CD4-positive, alpha-beta T cell treated with Interleukin-4 for 4 hours (primary cell): ENCODE measurements at regions not wholly inside any gene's neighbourhood (a gene's known extent, or its start where the extent isn't known, plus 50 kb on each side); places are given as distances from the start of the nearest gene placed in this dataset.
"Not testable (repeated sequence)": the region's sequence is repeated elsewhere in the genome, so short reads cannot be mapped to it uniquely, and the experiment has no call there.

Experiments used
- DNase-seq: peaks from one replicate; pipeline ENCODE4 v3.0.0-alpha.2; 2020

DNA sequence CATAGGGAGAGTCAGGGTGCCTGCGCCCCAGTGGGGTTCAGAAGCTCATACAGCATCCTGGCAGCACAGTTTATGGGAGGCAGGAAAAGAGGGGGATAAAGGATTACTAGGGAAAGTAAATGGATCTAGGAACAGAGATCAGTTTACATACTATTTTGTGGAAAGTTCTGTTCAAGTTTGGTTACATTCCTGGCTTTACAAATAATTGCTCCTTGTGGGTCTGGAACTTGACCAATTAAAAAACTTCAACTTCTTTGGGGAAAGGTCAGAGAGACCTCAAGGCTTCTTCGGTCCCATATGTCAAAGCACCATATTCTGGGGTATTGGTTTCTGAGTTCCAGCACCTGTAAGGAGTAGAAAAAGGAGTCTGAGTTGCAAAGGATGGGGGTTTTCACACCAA is 64.1 kb downstream of the ZDHHC19 start:
- no peak for DNase-seq

DNA sequence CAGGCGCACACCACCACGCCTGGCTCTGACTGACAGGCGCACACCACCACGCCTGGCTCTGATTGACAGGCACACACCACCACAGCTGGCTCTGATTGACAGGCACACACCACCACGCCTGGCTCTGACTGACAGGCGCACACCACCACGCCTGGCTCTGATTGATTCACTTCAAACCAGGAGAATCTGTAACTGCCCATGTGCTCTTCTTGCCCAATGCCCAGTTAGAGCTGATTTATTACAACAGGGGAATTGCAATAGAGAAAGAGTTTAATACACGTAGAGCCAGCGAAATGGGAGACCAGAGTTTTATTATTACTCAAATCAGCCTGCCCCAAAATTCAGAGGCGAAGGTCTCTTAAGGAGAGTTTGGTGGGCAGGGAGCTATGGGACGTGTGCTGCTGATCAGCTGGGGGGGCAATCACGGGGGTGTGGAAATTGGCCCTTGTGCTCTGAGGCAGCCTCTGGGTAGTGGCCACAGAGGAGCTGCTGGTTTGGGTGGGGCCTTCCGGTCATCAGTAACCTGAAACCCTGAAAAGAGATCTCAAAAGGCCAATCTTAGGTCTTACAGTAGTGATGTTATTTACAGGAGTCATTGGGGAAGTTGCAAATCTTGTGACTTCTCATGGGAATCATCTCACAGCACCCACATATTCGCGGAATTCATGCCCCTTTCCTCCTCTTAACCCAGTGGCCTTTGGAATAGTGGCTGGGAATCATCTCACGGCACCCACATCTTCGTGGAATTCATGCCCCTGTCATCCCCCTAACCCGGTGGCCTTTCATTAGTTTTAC is 63.8 kb upstream of the TFRC start:
- DNase-seq, result no peak

DNA sequence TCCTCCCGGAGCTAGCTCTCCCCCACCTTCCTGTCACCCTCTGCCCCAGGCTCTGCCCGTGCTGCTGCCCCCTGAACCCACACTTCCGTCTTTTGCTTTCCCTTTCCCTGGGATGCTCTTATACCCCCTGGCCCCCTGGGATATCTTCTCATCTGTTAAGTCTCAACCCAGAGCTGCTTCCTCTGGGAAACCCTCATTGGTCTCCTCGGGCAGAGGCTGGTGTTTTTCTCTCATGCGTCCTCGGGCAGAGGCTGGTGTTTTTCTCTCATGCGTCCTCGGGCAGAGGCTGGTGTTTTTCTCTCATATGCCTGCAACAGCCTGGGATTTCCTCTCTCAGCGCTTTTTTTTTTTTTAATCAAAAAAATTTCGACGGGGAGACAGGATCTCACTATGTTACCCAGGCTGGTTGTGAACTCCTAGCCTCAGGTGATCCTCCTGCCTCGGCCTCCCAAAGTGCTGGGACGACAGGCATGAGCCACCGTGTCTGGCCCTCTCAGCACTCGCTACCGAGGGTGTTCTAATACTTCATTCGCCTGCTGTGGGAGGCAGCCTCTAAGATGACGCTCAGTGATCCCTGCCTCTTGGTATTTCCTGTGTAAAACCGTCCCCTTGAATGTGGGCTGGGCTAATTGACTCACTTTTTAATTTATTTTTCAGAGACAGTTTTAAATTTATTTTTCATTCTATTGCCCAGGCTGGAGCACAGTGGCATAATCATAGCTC is 62.7 kb upstream of the TFRC start:
- peak; percentile 53 for DNase-seq

DNA sequence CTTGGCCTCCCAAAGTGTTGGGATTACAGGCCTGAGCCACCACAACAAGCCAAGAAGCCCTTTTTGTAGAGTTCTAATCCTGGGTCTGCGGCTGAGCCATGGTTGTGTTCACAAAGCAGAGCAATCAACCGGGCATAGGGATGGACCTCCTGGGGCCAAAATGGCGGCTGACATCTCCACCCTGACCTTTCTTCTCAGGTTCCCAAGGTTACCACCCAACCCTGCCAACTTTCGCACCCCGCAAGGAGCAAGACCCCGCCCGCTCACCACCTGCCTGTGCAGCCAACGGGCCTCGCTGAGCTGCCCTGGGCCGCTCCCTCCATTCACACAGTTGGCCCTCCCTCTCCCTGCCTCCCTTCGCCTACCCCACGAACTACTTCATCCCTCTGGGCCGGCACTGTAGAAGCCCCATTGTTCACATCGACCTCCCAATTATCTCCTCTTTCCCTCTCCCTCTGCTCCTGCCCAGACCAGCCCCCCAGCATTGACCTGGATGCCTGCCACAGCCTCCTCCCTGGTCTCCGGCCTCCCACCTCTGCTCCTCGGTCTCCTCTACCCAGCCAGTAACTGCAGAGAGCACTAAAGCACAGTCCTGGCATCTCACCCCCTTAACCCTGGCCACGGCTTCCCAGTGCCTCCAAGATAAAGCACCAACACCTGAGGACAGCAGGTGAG is 62.0 kb upstream of the TFRC start:
- no peak for DNase-seq

DNA sequence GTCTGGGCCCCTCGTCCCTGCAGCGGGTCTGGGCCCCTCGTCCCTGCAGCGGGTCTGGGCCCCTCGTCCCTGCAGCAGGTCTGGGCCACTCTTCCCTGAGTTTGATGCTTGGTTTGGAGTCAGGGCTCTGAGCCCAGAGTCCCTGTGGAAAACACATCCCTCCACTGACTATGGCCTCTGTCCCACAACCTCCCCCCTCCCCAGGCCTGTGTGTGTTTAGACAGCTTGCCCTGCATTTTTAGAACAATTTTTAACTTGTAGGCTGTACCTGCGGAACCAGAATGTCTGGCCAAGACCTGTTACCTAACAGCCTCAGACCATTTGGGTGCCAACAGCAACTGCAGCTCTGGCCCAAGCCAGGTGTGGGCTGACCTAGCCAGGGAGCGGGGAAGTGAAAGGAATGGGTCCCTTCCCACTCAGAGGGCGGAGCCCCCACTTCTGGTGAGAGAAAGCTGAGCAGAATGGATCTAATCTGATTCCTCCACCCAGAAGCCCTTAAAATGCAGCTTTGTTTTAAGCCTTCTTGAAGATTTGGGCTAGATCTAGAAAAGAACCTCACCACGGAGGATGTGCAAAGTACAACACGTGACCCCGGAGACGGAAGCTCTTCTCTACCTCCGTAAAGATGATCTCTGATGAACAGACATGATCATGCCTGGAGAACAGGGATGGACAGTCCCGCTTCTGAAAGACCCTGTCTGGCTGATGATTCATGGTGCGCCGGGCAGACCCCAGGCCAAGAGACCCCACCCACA is 60.5 kb upstream of the TFRC start:
- no peak for DNase-seq

DNA sequence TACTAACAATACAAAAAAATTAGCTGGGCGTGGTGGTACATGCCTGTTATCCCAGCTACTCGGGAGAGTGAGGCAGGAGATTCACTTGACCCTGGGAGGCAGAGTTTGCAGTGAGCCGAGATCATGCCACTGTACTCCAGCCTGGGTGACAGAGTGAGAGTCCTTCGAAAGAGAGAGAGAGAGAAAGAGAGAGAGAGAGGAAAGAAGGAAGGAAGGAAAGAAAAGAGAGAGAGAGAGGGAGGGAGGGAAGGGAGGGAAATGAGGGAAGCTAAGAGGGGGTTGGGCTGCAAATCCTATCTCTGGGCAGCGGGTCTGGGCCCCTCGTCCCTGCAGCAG is 59.9 kb upstream of the TFRC start:
- DNase-seq, result no peak

DNA sequence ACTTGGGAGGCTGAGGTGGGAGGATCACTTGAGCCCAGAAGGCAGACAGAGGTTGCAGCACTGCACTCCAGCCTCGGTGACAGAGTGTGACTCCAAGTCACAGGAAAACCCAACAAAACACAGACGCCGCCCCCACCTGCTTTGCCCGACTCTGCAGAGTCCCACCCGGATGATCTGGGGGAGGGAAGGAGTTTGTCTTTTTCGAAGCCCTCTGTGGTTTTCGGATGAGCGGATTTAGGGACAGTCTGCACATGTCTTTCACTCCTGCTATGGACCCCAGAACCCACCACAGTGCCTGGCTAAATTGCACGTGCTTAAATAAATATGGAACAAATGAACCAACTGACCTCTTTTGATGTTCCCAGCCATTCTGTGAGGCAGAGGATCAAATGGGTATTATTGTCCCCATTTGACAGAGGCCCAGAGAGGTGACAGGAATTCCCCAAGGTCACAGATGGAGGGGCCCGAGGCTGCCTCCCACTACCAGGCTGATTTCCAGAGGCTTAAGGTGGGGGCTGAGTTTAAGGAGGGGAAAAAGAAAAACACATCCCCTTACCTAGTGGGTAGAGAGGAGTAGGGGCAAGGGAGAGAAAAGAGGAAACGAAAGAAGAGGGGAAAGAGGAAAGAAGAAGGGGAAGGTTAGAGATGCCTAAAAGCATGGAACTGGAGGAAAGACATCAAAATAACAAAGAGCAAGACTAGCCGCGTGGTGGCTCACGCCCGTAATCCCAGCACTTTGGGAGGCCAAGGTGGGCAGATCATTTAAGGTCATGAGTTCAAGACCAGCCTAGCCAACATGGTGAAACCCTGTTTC is 59.4 kb upstream of the TFRC start:
- no peak for DNase-seq

DNA sequence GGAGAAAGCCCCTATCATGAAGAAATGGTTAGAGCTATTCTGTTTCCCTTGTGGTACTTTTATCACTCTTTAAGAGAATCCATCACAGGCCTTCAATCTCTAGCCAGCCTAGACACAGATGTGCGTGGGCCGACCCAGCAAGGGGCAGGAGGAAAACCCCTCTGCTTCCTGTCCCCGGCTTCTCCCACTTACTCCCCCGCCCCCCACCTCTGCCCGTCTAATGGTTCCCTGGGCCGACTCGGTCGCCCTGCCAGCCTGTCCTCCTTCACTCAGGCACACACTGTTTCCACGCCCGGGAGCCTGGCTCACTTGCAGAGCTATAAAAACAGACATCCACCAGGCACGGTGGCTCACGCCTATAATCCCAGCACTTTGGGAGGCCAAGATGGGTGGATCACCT is 58.3 kb upstream of the TFRC start:
- no peak for DNase-seq

DNA sequence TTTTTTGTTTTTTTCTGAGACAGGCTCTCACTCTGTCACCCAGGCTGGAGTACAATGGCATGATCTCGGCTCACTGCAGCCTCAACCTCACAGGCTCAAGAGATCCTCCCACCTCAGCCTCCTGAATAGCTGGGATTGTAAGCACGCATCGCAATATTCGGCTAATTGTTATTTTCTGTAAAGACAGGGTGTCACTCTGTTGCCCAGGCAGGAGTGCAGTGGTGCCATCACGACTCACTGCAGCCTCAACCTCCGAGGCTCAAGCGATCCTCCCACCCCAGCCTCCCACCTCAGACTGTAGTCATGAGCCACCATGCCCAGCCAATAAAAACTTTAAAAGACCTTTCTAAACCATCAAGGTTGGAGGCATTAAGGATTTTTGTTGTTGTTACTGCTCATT is 57.4 kb upstream of the TFRC start:
- DNase-seq, result no peak

DNA sequence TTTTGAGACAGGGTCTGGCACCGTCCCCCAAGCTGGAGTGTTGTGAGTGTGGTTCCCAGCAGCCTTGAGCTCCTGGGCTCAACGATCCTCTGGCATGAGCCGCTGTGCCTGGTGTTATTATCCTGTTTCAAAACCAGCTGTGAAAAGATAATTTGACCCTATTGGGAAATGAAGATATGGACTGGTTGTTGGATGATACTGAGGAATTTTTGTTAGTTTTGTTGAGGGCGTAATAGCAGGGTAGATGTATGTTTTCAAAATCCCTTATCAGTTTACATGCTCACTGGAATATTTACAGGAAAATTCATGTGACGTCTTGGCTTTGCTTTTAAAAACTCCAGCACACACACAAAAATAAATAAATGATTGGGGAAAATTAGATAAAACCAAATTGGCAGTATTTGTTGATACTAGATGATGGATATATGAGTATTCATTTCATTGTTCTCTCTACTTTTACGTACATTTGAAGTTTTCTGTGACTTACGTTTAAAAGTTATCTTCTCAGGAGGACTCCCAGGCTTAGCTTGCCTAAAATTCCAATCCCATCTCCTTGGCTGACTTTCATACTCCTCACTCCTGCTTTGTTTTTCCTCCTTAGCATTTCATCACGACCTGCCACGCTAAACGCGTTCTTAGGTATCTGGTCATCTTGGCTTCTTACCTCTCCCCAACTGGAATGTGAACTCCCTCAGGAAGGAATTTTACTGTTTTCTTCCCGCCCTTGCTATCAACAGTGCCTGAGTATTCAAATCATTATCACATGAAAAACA is 56.8 kb upstream of the TFRC start:
- DNase-seq, result no peak

DNA sequence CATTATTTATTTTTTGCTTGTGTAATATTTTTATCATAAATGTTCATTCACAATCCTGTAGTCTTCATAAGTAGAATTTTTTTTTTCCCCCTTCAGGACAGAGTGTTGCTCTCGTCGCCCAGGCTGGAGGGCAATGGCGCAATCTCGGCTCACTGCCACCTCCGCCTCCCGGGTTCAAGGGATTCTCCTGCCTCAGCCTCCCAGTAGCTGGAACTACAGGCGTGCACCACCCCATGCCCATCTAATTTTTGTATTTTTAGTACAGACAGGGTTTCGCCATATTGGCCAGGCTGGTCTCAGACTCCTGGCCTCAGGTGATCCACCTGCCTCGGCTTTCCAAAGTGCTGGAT is 54.7 kb upstream of the TFRC start:
- not testable (repeated sequence) for DNase-seq

DNA sequence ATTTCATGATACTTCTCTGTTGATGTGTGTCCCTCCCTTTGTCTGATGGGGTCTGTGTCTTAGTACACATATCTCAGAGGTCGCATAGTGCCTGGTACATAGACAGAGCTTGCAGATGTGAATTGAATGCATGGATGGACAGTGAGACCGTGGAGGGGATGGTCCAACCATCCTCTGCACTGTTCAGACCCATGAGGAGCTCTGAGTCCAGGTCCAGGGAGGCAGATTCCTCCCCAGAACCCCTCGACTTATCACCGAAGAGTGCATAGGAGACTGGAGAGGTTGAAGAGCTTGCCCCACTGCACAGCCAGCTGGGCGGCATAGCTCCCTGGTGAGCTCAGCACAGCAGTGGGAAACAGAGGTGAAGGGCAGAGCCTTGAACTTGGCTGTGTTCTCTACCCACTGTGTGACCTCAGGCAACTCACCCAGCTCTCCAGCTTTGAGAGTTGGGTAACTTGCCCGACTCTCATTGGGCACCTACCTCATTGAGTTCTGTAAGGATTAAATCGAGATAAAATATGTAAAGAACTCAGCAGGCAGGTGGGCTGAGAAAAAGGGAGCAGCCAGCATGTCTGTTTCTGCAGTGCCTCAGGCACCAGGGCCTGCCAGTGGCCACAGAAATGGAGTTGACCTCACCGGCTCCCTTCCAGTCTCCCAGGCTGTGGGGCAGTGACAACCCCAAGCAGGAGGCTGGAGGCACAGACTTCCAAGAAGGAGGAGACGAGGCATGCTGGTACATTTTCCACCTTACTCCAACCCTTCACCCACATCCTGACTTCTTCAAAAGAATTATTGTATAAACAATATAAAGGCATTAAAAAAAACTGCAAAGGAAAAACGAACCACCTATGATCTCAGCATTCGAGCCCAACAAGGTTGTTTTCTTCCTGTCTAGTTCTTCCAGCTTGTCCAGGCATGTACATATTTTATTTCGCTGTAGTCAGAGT is 54.1 kb upstream of the TFRC start:
- DNase-seq, result no peak

DNA sequence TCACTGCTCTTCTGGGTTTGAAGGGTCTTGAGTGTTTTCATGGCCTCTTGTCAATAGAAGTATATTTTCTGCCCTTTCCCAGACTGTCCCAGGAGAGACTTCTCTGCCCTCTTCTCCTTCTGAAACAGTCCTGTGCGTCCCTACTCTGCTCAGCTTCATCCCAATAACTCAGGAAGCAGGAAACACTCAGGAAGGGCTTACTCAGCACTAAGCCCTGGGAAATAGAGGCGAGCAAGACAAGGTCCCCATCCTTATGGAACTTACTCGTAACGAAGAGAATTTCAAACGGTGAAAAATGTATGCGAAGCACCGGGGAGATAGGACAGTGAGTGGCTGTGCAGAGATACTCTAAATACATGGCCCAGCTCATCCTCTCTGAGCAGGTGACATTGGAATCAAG is 52.8 kb upstream of the TFRC start:
- no peak for DNase-seq

DNA sequence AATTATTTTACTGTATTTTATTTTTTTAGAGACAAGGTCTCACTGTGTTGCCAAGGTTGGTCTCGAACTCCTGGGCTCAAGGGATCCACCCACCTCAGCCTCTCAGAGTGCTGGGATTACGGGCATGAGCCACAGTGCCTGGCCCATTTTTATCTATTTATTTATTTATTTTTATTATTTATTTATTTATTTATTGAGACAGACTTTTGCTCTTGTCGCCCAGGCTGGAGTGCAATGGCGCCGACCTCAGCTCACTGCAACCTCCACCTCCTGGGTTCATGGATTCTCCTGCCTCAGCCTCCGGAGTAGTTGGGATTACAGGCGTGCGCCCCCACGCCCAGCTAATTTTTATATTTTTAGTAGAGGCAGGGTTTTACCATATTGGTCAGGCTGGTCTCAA is 52.0 kb upstream of the TFRC start:
- not testable (repeated sequence) for DNase-seq

DNA sequence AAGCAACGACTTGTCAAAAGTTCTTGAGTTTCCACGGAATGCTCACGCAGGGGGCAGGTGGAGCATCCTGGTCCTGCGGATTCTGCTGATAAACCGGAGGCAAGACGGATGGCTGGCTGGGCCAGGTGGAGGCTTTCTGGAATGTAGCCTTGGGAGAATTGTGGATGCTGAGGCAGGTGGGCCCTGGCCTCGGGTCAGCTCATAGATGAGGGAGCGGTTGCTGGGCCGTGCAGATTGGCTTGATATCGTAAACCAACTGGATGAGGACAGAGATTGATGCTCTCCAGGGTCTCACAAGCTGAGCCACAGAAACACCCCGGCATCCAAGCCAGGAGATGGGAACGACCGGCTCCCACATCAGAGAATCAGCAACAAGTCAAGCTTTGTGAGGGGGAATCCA is 50.0 kb upstream of the TFRC start:
- no peak for DNase-seq
